HepG2 (cell line): ENCODE measurements at regions not wholly inside any gene's neighbourhood (a gene's known extent, or its start where the extent isn't known, plus 50 kb on each side); places are given as distances from the start of the nearest gene placed in this dataset.
A peak's percentile ranks its signal among the peaks of the same experiment; 100 is the strongest.

Experiments
- CENPT ChIP-seq: sonication (generic); formaldehyde crosslinking; IDR thresholded peaks from 2 replicates; pipeline ENCODE4 v1.8.0; 2022; ENCODE audit warnings: low read depth, mild to moderate bottlenecking, moderate library complexity, missing genetic modification reagents
- HIVEP1 ChIP-seq: sonication (generic); formaldehyde crosslinking; IDR thresholded peaks from 2 replicates; pipeline ENCODE4 v1.4.0; 2020; ENCODE audit warnings: mild to moderate bottlenecking, missing genetic modification reagents
- HNF4G ChIP-seq, 2 experiments: sonication (generic) in 1 of 2; formaldehyde crosslinking in 1 of 2; IDR thresholded peaks; 2 replicates each; pipeline versions ENCODE4 v1.4.0 to v1.6.1; 2011 to 2020; ENCODE audit warnings: borderline replicate concordance in 2 of 2, low read depth in 2 of 2, mild to moderate bottlenecking in 2 of 2, low read length in 1 of 2, missing genetic modification reagents in 1 of 2, moderate library complexity in 1 of 2
- MAFG ChIP-seq: sonication (generic); formaldehyde crosslinking; IDR thresholded peaks from 2 replicates; pipeline ENCODE4 v1.5.1; 2020; ENCODE audit warnings: mild to moderate bottlenecking, missing genetic modification reagents
- MXD4 ChIP-seq: IDR thresholded peaks from 2 replicates; pipeline ENCODE4 v1.6.1; 2016; ENCODE audit warnings: mild to moderate bottlenecking, missing biosample characterization, missing genetic modification reagents
- PITX1 ChIP-seq: sonication (generic); formaldehyde crosslinking; IDR thresholded peaks from 2 replicates; pipeline ENCODE4 v1.5.1; 2020; ENCODE audit warnings: mild to moderate bottlenecking, missing genetic modification reagents
- RARA ChIP-seq: IDR thresholded peaks from 2 replicates; pipeline ENCODE4 v1.6.1; 2016; ENCODE audit warnings: missing genetic modification reagents, missing compliant biosample characterization
- ZNF101 ChIP-seq: sonication (generic); formaldehyde crosslinking; IDR thresholded peaks from 2 replicates; pipeline ENCODE4 v1.4.0; 2020; ENCODE audit warnings: mild to moderate bottlenecking, low read depth, missing genetic modification reagents, borderline replicate concordance
- ZNF224 ChIP-seq: sonication (generic); formaldehyde crosslinking; IDR thresholded peaks from 2 replicates; pipeline ENCODE4 v1.5.0; 2020; ENCODE audit warnings: mild to moderate bottlenecking, missing genetic modification reagents
- ZNF296 ChIP-seq: sonication (generic); formaldehyde crosslinking; conservative IDR thresholded peaks from 2 replicates; pipeline ENCODE4 v1.5.0; 2020; ENCODE audit warnings: mild to moderate bottlenecking, missing genetic modification reagents
- ZNF383 ChIP-seq: sonication (generic); formaldehyde crosslinking; IDR thresholded peaks from 2 replicates; pipeline ENCODE4 v1.4.0; 2020; ENCODE audit warnings: missing genetic modification reagents, mild to moderate bottlenecking, borderline replicate concordance
- ZNF607 ChIP-seq: sonication (generic); formaldehyde crosslinking; IDR thresholded peaks from 2 replicates; pipeline ENCODE4 v1.5.1; 2020; ENCODE audit warnings: missing genetic modification reagents, mild to moderate bottlenecking, borderline replicate concordance
- ZSCAN31 ChIP-seq: sonication (generic); formaldehyde crosslinking; IDR thresholded peaks from 2 replicates; pipeline ENCODE4 v1.5.0; 2020; ENCODE audit warnings: low read depth, mild to moderate bottlenecking, missing genetic modification reagents
- TF ChIP-seq, protein P1 (sequence below): fragments of 450-650 bp; IDR thresholded peaks from 2 replicates; pipeline ENCODE4 v1.6.1; 2017
- TF ChIP-seq, protein P2 (sequence below): sonication (generic); formaldehyde crosslinking; IDR thresholded peaks from 2 replicates; pipeline ENCODE4 v1.5.0; 2020; ENCODE audit warnings: missing genetic modification reagents
- TF ChIP-seq, protein P3 (sequence below): sonication (generic); formaldehyde crosslinking; conservative IDR thresholded peaks from 2 replicates; pipeline ENCODE4 v1.5.0; 2020; ENCODE audit warnings: missing genetic modification reagents

DNA sequence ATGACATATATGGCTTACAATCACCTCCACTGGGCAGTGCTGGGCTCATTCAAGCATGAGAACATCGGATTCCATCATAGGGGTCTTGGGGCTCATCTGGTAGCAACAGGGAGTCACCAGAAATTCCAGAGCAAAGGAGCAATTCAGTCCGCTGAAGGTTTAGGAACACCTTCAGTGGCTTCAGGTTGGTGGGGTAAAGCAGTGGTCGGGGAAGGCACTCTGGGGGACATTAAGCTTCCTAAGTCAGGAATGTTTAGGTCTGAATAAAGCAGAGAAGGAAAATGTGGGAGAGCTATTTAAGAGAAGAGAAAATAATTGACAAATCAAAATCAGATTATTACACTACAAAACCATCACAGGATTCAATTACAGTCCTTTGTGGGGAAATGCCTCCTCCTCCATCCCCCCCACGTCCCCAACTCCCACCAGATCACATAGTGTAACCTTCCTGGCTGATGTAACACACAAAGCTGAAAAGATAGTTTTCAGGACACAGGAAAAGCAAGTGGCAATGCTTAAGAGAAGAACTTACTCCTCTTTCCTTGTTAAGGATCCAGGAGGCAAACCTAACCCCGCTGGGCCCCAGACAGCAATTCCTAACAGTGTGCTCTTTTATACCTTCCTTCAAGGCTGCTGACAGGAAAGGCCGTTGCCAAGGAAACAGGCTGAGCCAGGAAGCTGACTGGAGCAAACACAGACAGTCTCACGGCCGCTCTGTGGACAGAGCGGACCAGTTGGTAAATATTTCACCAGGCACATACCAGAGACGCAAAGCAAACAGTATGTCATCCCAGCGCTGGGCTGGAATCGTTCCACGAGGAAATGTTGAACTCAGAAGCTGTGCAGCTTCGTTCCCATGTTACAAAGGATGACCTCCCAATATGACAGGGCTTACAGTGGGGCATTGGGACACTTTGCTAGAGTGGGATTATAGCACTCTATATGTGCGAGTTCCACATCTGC is 57.5 kb upstream of the LMCD1 start (continued):
- TF ChIP-seq ZNF607 (no peak), HIVEP1 (CRISPR knock-in tag) (0 out of 2 replicates have a peak, but pooled peaks have one; percentile 21), HNF4G (IDR thresholded peaks at IDR 0.05; ENCODE audit: borderline replicate concordance, low read depth, low read length) (peak; percentile 29; the same call in 1 of the 2 replicates), HNF4G (CRISPR knock-in tag; IDR thresholded peaks at IDR 0.05; ENCODE audit: borderline replicate concordance, low read depth) (no peak), ZNF296 (no peak), MXD4 (peak; percentile 58; the same call in 1 of the 2 replicates), MAFG (CRISPR knock-in tag) (no peak), PITX1 (peak; percentile 76), RARA (CRISPR knock-in tag) (peak; percentile 95), ZNF224 (CRISPR knock-in tag) (0 out of 2 replicates have a peak, but pooled peaks have one; percentile 45), ZSCAN31 (CRISPR knock-in tag) (0 out of 2 replicates have a peak, but pooled peaks have one; percentile 50), CENPT (CRISPR knock-in tag) (no peak), ZNF101 (CRISPR knock-in tag) (no peak), ZNF383 (CRISPR knock-in tag) (no peak)
- TF ChIP-seq, protein P1, sequence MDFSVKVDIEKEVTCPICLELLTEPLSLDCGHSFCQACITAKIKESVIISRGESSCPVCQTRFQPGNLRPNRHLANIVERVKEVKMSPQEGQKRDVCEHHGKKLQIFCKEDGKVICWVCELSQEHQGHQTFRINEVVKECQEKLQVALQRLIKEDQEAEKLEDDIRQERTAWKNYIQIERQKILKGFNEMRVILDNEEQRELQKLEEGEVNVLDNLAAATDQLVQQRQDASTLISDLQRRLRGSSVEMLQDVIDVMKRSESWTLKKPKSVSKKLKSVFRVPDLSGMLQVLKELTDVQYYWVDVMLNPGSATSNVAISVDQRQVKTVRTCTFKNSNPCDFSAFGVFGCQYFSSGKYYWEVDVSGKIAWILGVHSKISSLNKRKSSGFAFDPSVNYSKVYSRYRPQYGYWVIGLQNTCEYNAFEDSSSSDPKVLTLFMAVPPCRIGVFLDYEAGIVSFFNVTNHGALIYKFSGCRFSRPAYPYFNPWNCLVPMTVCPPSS, result no peak
- TF ChIP-seq, protein P2, sequence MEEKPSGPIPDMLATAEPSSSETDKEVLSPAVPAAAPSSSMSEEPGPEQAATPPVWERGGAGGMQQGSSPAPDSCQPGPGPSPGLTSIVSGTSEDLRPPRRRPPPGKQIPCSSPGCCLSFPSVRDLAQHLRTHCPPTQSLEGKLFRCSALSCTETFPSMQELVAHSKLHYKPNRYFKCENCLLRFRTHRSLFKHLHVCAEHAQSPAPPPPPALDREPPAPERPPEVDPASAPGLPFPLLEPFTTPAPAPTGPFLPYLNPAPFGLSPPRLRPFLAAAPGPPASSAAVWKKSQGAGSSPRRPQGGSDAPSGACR (CRISPR knock-in tag), result no peak
- TF ChIP-seq, protein P3, sequence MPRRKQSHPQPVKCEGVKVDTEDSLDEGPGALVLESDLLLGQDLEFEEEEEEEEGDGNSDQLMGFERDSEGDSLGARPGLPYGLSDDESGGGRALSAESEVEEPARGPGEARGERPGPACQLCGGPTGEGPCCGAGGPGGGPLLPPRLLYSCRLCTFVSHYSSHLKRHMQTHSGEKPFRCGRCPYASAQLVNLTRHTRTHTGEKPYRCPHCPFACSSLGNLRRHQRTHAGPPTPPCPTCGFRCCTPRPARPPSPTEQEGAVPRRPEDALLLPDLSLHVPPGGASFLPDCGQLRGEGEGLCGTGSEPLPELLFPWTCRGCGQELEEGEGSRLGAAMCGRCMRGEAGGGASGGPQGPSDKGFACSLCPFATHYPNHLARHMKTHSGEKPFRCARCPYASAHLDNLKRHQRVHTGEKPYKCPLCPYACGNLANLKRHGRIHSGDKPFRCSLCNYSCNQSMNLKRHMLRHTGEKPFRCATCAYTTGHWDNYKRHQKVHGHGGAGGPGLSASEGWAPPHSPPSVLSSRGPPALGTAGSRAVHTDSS (CRISPR knock-in tag), result no peak
- TF ChIP-seq, all 625 proteins: peak for 225
